H54 (cell line): ENCODE measurements at regions not wholly inside any gene's neighbourhood (a gene's known extent, or its start where the extent isn't known, plus 50 kb on each side); places are given as distances from the start of the nearest gene placed in this dataset.

Source experiments
- DNase-seq: peaks from one replicate; pipeline ENCODE4 v3.0.0; 2011; ENCODE audit warnings: low spot score, mixed read lengths; ENCODE audit not compliant: insufficient read length
- FAIRE-seq: peaks from 3 replicates; lab custom pipeline; 2011; peaks lifted over from hg19 to GRCh38; lab: Jason Lieb, UNC
- POLR2A ChIP-seq: IDR thresholded peaks from 2 replicates; pipeline ENCODE4 v1.6.1; 2011; ENCODE audit warnings: low read depth, mild to moderate bottlenecking, low read length

DNA sequence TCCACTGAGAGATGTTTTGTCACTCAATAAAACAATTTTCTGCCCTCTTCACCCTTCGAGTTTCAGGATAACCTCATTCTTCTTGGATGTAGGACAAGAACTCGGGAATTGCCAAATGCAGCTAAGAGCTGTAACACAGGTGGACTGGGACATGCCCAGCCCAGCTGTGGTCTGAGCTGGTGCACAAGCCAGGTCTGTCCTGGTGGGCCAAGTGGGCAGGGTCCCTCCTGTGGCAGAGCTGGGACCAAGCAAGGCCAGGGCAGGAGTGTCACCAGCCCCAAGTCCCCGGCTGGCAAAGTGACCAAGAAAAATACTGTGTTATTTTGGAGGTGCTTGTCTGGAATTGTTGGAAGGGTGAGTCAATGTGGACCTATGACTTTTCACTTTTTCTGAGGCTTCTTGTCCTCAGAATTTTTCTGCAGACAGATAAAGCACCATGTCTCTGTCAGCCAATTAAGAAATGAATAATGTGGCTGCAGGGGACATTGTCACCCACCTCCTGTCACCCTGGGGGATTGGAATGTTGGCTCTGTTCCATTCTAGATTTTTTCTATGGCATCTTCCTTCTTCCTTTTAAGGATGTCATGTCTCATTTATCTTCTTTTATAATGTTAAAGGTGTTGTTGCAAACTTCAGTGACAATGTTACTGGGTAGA lies 645.2 kb upstream of the EPHA6 start:
- no peak for FAIRE-seq
- DNase-seq = no peak

GRCh38 chr3:96172917-96173316 lies 641.5 kb upstream of the EPHA6 start:
- TF ChIP-seq POLR2A = no peak
- DNase-seq = no peak
- FAIRE-seq = no peak

More for the DNA sequence above, 645.2 kb upstream of the EPHA6 start:
- TF ChIP-seq POLR2A = no peak

- TF ChIP-seq POLR2A = no peak
- DNase-seq = no peak
- no peak for FAIRE-seq
Measured at GRCh38 chr3:96175500-96175899, 638.9 kb upstream of the EPHA6 start.

DNA sequence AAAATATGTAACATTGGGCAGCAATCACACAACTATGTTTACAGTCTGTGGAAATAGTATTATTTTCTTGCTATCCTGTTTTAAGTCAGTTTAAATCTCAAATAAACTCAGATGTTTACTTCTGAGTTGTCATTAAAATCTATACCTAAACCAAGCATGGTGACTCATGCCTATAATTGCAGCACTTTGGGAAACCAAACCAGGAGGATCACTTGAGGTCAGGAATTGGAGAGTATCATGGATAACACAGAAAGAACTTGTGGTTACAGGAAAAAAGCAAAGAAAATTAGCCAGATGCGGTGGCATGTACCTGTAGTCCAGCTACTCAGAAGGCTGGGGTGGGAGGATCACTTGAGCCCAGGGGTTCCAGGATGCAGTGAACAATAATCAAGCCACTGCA lies 631.6 kb upstream of the EPHA6 start:
- DNase-seq (no peak), FAIRE-seq (no peak)
- no peak for TF ChIP-seq POLR2A

GRCh38 chr3:96183871-96184270 lies 630.5 kb upstream of the EPHA6 start:
- no peak for FAIRE-seq
- no peak for TF ChIP-seq POLR2A
- no peak for DNase-seq

DNA sequence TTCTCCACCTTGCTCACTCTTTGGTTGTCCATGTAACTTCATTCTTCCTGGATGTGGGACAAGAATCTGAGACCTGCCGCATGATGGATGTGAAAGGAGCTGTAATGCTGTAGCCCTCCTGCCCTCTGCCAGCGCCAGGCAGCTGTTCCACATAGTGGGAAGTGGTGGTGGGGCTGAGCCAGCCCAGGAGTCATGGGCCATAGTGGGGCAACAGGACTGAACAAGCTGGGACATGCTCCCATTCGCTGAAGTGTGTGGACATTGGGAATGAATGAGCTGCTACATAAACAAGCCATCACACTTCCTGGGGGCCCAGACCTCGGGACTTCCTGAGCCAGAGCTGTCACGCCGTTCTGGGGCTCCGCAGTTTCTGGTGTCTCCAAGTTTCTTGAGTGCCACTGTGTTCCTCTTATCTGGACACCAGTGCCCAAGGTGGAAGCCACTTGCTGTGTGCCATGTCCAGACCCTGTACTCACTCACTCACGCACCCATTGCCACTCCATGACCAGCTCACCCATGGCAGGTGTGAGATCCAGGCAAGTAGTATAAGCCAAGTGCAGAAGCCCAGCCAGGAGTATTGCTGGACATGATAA lies 624.3 kb upstream of the EPHA6 start:
- no peak for DNase-seq
- FAIRE-seq = no peak
- TF ChIP-seq POLR2A = no peak

DNA sequence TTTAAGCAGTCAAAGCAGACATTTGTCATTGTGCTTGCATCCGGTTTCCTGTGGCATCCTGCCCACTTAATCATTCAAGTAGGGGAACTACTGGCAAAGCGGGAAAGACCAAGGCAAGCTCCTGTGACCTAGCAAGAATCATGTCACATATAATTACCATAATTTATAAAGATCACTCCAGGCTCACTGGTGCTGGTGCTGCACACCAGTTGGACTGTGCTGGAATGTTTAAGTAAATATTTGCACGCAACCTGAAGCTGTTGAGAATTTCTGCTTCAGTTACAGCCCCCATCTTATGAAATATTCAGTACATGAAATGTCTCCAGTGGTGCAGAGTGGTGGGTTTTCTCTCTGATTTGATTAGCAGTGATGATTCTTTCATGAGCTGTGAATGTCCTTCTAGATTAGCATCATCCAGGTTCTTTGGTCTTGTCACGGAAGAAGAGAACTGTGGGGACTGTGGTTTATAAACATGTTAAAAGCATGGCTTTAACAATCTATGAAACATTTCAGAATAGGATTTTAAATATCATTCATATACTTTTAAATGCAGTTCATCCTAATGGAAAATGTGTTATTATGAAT lies 621.3 kb upstream of the EPHA6 start:
- DNase-seq (no peak), FAIRE-seq (no peak)
- TF ChIP-seq POLR2A = no peak

DNA sequence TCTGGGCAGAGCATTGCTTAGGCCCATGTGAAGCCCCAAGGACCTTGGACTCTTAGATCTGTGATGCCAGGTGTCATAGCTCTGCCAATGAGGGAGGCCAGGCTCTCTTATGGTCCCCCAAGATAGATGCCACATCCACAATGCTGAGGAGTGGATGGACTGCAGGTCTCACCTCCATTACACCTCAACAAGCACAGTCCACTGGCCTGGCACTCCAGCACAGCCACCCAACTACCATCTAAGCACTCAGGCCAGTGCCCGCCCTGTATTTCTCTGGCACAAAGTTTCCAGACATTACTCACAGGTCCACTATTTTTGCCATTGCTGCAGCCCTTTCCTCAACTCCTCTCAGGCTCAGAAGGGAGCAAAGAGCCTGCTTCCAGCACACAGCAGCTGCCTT lies 613.5 kb upstream of the EPHA6 start:
- no peak for DNase-seq
- TF ChIP-seq POLR2A = no peak
- no peak for FAIRE-seq

GRCh38 chr3:96201463-96201862 lies 612.9 kb upstream of the EPHA6 start:
- FAIRE-seq = no peak
- no peak for DNase-seq
- TF ChIP-seq POLR2A = no peak

GRCh38 chr3:96202181-96202580 lies 612.2 kb upstream of the EPHA6 start:
- TF ChIP-seq POLR2A = no peak
- FAIRE-seq = no peak
- no peak for DNase-seq

DNA sequence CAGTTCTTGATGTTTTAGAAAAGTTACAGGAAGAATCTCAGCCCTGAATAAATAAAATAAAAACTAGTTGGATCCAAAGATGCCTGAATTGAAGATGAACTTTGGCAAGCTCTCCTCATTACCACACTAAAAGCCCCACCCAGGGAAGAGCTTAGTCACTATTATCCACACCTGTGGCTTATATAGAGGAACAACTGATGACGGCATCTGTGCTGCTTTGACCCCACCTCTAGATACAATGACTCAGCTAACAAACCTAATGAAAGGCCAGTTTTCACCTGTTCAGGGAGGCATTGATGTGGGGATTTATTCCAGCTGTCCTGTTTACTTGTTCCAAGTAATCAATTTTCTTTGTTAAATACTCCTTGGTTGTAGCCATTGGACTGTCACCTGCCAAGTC lies 604.7 kb upstream of the EPHA6 start:
- DNase-seq = no peak
- no peak for FAIRE-seq
- no peak for TF ChIP-seq POLR2A

GRCh38 chr3:96213393-96213792 lies 601.0 kb upstream of the EPHA6 start:
- no peak for DNase-seq
- no peak for TF ChIP-seq POLR2A
- FAIRE-seq = no peak

DNA sequence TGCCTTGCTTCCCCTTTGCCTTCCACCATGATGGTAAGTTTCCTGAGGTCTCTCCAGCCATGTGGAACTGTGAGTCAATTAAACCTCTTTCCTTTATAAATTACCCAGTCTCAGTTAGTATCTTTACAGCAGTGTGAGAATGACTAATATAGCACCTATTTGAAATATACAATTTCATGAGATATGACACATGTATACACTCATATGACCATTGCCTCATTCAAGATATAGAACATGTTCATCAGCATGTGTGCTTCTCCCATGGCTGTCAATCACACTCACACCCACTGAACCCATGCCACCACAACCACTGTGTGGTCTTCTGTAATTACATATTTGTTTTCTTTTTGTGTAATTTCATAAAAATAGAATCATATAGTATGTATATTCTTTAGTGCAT lies 599.5 kb upstream of the EPHA6 start:
- TF ChIP-seq POLR2A = no peak
- FAIRE-seq = no peak
- no peak for DNase-seq

GRCh38 chr3:96225494-96225893 lies 588.9 kb upstream of the EPHA6 start:
- TF ChIP-seq POLR2A = no peak
- DNase-seq (no peak), FAIRE-seq (no peak)

- FAIRE-seq = no peak
- DNase-seq = no peak
- TF ChIP-seq POLR2A = no peak
Measured at GRCh38 chr3:96233679-96234078, 580.7 kb upstream of the EPHA6 start.

GRCh38 chr3:96236522-96236921 lies 577.9 kb upstream of the EPHA6 start:
- no peak for TF ChIP-seq POLR2A
- no peak for DNase-seq
- FAIRE-seq = no peak
